Panc1 (cell line): ENCODE measurements at regions not wholly inside any gene's neighbourhood (a gene's known extent, or its start where the extent isn't known, plus 50 kb on each side); places are given as distances from the start of the nearest gene placed in this dataset.

Source experiments
- POLR2AphosphoS5 ChIP-seq: IDR thresholded peaks from 2 replicates; pipeline ENCODE4 v1.6.1; 2012; ENCODE audit warnings: mild to moderate bottlenecking, low read depth, low read length, moderate library complexity
- TF ChIP-seq, protein P1 (sequence below): fragments of 450-650 bp; IDR thresholded peaks from 2 replicates; pipeline ENCODE4 v1.5.1; 2017; ENCODE audit warnings: mild to moderate bottlenecking

DNA sequence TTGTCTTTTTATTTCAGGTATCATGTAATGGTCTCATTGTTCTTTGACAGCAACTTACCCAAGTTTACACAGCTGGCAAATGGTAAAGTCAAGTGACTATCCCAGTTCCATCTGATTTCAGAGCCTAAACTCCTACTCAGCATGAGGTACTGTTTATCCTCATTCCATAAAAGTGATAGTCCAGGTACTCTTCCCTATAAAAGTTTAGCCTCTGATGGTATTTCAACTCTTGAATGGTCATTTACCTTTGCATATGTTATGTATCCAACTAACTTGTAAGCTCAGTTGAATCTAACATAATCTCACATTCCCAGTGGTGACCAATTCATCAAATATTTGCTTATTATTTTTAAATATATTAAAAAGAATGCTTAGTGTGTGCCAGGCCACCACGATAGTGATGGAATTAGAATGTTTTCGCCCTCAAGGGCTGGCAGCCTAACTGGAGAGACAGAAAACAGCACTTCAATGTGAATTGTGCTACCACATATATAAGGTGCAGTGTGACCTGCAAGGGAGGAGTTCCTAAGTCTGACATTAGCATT, 307.1 kb downstream of the CTH start:
- TF ChIP-seq, protein P1, sequence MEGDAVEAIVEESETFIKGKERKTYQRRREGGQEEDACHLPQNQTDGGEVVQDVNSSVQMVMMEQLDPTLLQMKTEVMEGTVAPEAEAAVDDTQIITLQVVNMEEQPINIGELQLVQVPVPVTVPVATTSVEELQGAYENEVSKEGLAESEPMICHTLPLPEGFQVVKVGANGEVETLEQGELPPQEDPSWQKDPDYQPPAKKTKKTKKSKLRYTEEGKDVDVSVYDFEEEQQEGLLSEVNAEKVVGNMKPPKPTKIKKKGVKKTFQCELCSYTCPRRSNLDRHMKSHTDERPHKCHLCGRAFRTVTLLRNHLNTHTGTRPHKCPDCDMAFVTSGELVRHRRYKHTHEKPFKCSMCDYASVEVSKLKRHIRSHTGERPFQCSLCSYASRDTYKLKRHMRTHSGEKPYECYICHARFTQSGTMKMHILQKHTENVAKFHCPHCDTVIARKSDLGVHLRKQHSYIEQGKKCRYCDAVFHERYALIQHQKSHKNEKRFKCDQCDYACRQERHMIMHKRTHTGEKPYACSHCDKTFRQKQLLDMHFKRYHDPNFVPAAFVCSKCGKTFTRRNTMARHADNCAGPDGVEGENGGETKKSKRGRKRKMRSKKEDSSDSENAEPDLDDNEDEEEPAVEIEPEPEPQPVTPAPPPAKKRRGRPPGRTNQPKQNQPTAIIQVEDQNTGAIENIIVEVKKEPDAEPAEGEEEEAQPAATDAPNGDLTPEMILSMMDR, result no peak
- TF ChIP-seq POLR2AphosphoS5, result no peak
